ENCODE measurements at regions not wholly inside any gene's neighbourhood (a gene's known extent, or its start where the extent isn't known, plus 50 kb on each side); places are given as distances from the start of the nearest gene placed in this dataset.

- no peak for TF ChIP-seq E4F1 (IDR thresholded peaks at IDR 0.05; ENCODE audit: borderline replicate concordance, partially characterized antibody)
- TF ChIP-seq TCF12 (IDR thresholded peaks at IDR 0.05; ENCODE audit: low read depth, low read length), result no peak
- no peak for TF ChIP-seq HDAC2 (IDR thresholded peaks at IDR 0.05)
Measured at GRCh38 chr10:21195252-21195651, 298.1 kb upstream of the NEBL start (continued).

- ChIA-PET POLR2A (no interaction called here), RAD21 (ENCODE audit: unreplicated experiment) (no interaction called here), SMC1A (ENCODE audit: uncharacterized antibody, unreplicated experiment) (no interaction called here), CTCF (no interaction called here)
- H3K27me3 ChIP-seq (replicated peaks in 1 of 2; ENCODE audit: control insufficient read depth in 2 of 2, insufficient read depth in 2 of 2, low read length in 1 of 2), result no peaks in the 10 kb centered on the region
- no peaks in the 10 kb centered on the region for H3K4me1 ChIP-seq (ENCODE audit: control insufficient read depth, insufficient read depth, low read length)
- no peak overlapping the region for H3K4me3 ChIP-seq
- intact Hi-C loops (cut with micrococcal nuclease; ENCODE audit: unreplicated experiment), result no loop called here
- H3K4me2 ChIP-seq (ENCODE audit: control insufficient read depth, insufficient read depth), result no peak overlapping the region
- H2AFZ ChIP-seq (ENCODE audit: control insufficient read depth, low read depth, low read length), result no peak overlapping the region
- FAIRE-seq, result no peak
- peaks cover 4% of the 10 kb centered on the region for H3K9me3 ChIP-seq (replicated peaks; ENCODE audit: control insufficient read depth, insufficient read depth, low read length)
- no peaks in the 10 kb centered on the region for H4K20me1 ChIP-seq (ENCODE audit: control insufficient read depth, insufficient read depth)
- in situ Hi-C loops (cut with MboI), result no loop called here
- no peak overlapping the region for H3K27ac ChIP-seq (ENCODE audit: control insufficient read depth, insufficient read depth)
- H3K9ac ChIP-seq (ENCODE audit: control insufficient read depth, insufficient read depth, low read length), result no peak overlapping the region
- 39% methylated on average over 5 of the region's 5 CpGs for WGBS (ENCODE audit: insufficient coverage, insufficient replicate concordance, low lambda C conversion rate, missing lambda C conversion rate)
- no peaks in the 10 kb centered on the region for H3K79me2 ChIP-seq (ENCODE audit: control insufficient read depth, insufficient read depth, low read length)
- H3K36me3 ChIP-seq (ENCODE audit: control insufficient read depth in 2 of 2, insufficient read depth in 2 of 2, low read length in 1 of 2), result no peaks in the 10 kb centered on the region
- ATAC-seq, result no peak
- BruUV-seq (replicated peaks), result no TSS peak
- no peak for DNase-seq (ENCODE audit: low read depth, low spot score)
- TF ChIP-seq ZBTB40 (IDR thresholded peaks at IDR 0.05; ENCODE audit: borderline replicate concordance) (no peak), CEBPB (IDR thresholded peaks at IDR 0.05; ENCODE audit: borderline replicate concordance in 1 of 2, low read depth in 2 of 2, low read length in 2 of 2) (no peak), BRCA1 (IDR thresholded peaks at IDR 0.05; ENCODE audit: low read depth, low read length) (no peak), SREBF1 (IDR thresholded peaks at IDR 0.05; ENCODE audit: low read length) (no peak), NFYA (IDR thresholded peaks at IDR 0.05; ENCODE audit: borderline replicate concordance, low read depth, low read length) (no peak), WRNIP1 (IDR thresholded peaks at IDR 0.05; ENCODE audit: borderline replicate concordance, low read depth, low read length) (no peak), ATF3 (IDR thresholded peaks at IDR 0.05; ENCODE audit: borderline replicate concordance, extremely low read depth, low read depth, low read length) (no peak), NR2C2 (IDR thresholded peaks at IDR 0.05; ENCODE audit: borderline replicate concordance, control insufficient read depth, insufficient read length, low read depth) (no peak), PKNOX1 (IDR thresholded peaks at IDR 0.05) (no peak), JUND (IDR thresholded peaks at IDR 0.05; ENCODE audit: low read depth, low read length) (no peak), CBX3 (IDR thresholded peaks at IDR 0.05; ENCODE audit: borderline replicate concordance, low read depth) (no peak), TCF3 (IDR thresholded peaks at IDR 0.05; ENCODE audit: borderline replicate concordance, insufficient read depth, low read depth, low read length) (no peak)
Measured at GRCh38 chr10:21194510-21194993, 297.4 kb upstream of the NEBL start.
